Upper lobe of left lung (tissue), 6 donors: ENCODE measurements at regions not wholly inside any gene's neighbourhood (a gene's known extent, or its start where the extent isn't known, plus 50 kb on each side); places are given as distances from the start of the nearest gene placed in this dataset.

Source experiments
- ATAC-seq, 2 donors: fragments of 200-7000 bp; cut with Tn5 transposase; one replicate each; pipeline ENCODE4 v1.9.1; 2022; ENCODE audit warnings: mild to moderate bottlenecking in 2 of 2, moderate library complexity in 2 of 2; ENCODE audit not compliant: low FRiP score in 2 of 2
- DNase-seq, 2 donors: peaks; one replicate each; pipeline ENCODE4 v3.0.0-alpha.2; 2019 to 2020
- H3K27ac ChIP-seq, 4 donors: fragments of 200-600 bp; sonication (generic); one replicate each; pipeline ENCODE4 v1.5.1; 2016 to 2019
- H3K27me3 ChIP-seq, 4 donors: fragments of 200-600 bp; sonication (generic); one replicate each; pipeline ENCODE4 v1.5.1; 2017 to 2019
- H3K36me3 ChIP-seq, 4 donors: fragments of 200-600 bp; sonication (generic); one replicate each; pipeline ENCODE4 v1.5.1; 2016 to 2019
- H3K4me1 ChIP-seq, 4 donors: fragments of 200-600 bp; sonication (generic); one replicate each; pipeline ENCODE4 v1.5.1; 2018 to 2019
- H3K4me3 ChIP-seq, 4 donors: fragments of 200-600 bp; sonication (generic); one replicate each; pipeline ENCODE4 v1.5.1; 2017 to 2019; ENCODE audit warnings: mild to moderate bottlenecking in 2 of 4, moderate library complexity in 1 of 4
- H3K9me3 ChIP-seq, 4 donors: fragments of 200-600 bp; sonication (generic); one replicate each; pipeline ENCODE4 v1.5.1; 2018 to 2019
- EP300 ChIP-seq, 4 donors: sonication (generic); formaldehyde crosslinking; IDR thresholded peaks; one replicate each; pipeline ENCODE4 v1.5.1; 2017; ENCODE audit warnings: antibody characterized with exemption in 4 of 4, control low read depth in 2 of 4
- POLR2A ChIP-seq, 4 donors: fragments of 450-650 bp; IDR thresholded peaks; one replicate each; pipeline ENCODE4 v1.5.1; 2016 to 2017; ENCODE audit warnings: antibody characterized with exemption in 4 of 4, mild to moderate bottlenecking in 2 of 4
- POLR2AphosphoS5 ChIP-seq, 2 donors: sonication (generic); formaldehyde crosslinking; IDR thresholded peaks; one replicate each; pipeline ENCODE4 v1.5.1; 2017; ENCODE audit warnings: antibody characterized with exemption in 2 of 2
- WGBS, 2 donors: methylation state at CpG; one replicate each; pipeline ENCODE4 v1.1.5; 2017 to 2018; 5-methylcytosine and 5-hydroxymethylcytosine counted together
- TF ChIP-seq, protein P1 (sequence below), 6 experiments: fragments of 450-650 bp in 4 of 6; fragments of 200-600 bp in 2 of 6; sonication (generic) in 2 of 6; IDR thresholded peaks; one replicate each; pipeline ENCODE4 v1.5.1; 2016 to 2019; ENCODE audit warnings: antibody characterized with exemption in 6 of 6
- donor health status: DM: no; HTN: no; CAD: no; lungs with moderate emphysema.
- donor health status: DM: no; HTN: yes; CAD: no; lungs with severe emphysema.

DNA sequence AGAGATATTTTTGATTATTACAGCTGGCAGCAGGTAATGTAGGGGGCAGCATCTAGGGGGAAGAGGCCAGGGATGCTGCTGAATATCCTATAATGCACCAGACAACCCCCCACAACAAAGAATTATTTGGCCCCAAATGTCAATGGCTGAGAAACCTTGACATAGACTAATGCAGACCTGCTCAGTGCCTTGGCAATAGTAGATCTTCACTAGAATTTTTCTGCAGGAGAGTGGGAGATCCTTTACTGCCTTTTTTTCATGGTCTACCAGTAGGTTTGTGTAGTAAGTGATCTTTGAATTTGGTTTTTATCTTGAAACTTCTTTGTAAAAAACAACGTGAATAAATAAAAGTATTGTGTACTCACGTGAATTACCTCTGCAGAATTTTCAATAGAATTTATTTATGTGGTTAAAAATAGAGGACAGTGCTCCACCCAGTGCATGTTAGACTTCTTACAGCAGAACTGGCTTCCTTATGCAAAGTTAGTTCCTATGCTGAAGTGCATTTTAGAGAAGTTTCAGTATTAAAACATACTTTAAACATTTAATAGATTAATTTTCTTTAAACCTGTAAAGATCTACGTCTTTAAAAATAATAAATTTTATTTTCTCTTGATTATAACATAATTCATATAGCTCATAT lies 199.6 kb upstream of the HDAC9 start:
- DNase-seq (no peak), ATAC-seq (no peak)
- peaks cover 0 to 2% (median 0%) of the 10 kb centered on the region in 4 donors for H3K27me3 ChIP-seq
- no peak overlapping the region for H3K4me3 ChIP-seq
- H3K36me3 ChIP-seq: no peaks in the 10 kb centered on the region
- no peak overlapping the region for H3K27ac ChIP-seq
- no peaks in the 10 kb centered on the region for H3K4me1 ChIP-seq
- no peak for TF ChIP-seq EP300 (IDR thresholded peaks at IDR 0.05)
- no peak for TF ChIP-seq POLR2A (IDR thresholded peaks at IDR 0.05)
- TF ChIP-seq, protein P1, sequence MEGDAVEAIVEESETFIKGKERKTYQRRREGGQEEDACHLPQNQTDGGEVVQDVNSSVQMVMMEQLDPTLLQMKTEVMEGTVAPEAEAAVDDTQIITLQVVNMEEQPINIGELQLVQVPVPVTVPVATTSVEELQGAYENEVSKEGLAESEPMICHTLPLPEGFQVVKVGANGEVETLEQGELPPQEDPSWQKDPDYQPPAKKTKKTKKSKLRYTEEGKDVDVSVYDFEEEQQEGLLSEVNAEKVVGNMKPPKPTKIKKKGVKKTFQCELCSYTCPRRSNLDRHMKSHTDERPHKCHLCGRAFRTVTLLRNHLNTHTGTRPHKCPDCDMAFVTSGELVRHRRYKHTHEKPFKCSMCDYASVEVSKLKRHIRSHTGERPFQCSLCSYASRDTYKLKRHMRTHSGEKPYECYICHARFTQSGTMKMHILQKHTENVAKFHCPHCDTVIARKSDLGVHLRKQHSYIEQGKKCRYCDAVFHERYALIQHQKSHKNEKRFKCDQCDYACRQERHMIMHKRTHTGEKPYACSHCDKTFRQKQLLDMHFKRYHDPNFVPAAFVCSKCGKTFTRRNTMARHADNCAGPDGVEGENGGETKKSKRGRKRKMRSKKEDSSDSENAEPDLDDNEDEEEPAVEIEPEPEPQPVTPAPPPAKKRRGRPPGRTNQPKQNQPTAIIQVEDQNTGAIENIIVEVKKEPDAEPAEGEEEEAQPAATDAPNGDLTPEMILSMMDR (IDR thresholded peaks at IDR 0.05): no peak
- TF ChIP-seq POLR2AphosphoS5 (IDR thresholded peaks at IDR 0.05): no peak
- 45 to 50% methylated on average over 3 of the region's 3 CpGs for WGBS, 2 donors
- no peaks in the 10 kb centered on the region for H3K9me3 ChIP-seq

DNA sequence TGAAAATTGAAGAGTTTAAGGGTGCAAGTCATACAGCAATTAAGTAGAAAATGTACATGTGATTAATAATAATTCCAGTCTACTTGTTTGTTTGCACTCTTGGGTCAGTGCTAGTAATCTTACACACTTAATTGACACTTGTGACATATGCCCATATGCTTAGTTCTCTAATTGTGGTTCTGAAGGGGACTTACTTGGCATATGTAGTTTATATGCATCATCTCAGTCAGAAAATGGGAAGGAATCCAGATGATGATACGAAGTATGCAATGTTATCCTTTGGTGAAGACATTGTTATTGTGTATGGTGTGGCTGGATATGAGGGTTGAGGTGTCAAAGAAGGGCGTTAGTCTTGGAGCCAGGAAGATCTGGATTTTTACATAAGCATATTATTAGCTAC lies 193.5 kb upstream of the HDAC9 start:
- TF ChIP-seq POLR2AphosphoS5 (IDR thresholded peaks at IDR 0.05): no peak
- no peak for TF ChIP-seq EP300 (IDR thresholded peaks at IDR 0.05)
- TF ChIP-seq, protein P1 (IDR thresholded peaks at IDR 0.05): no peak
- no peak for TF ChIP-seq POLR2A (IDR thresholded peaks at IDR 0.05)
- peaks cover 0 to 2% (median 0%) of the 10 kb centered on the region in 4 donors for H3K27me3 ChIP-seq
- ATAC-seq (no peak), DNase-seq (no peak)
- H3K27ac ChIP-seq: no peak overlapping the region
- 66% methylated on average over 2 of the region's 2 CpGs for WGBS, 2 donors
- H3K9me3 ChIP-seq: no peaks in the 10 kb centered on the region
- no peaks in the 10 kb centered on the region for H3K36me3 ChIP-seq
- no peaks in the 10 kb centered on the region for H3K4me1 ChIP-seq
- no peak overlapping the region for H3K4me3 ChIP-seq

DNA sequence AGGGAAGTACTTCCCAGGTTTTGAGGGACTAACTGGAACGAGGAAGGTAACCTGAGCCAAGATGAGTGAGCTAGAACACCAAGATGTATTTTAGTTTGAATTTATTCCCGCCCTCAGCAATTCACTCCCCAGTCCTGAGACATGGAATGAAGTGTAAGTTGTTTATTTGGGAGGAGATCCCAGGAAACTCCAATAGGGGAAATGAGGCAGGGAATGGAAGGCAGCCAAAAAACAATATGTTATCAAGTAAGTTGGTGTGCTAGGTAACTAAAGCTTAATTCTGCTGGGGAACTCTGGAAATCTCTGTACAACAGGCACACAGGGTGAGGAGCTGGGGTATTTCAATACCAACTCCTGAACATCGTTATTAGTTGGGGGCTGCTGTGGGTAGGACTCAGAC lies 189.7 kb upstream of the HDAC9 start:
- ATAC-seq (no peak), DNase-seq (no peak)
- H3K4me3 ChIP-seq: no peak overlapping the region
- TF ChIP-seq POLR2A (IDR thresholded peaks at IDR 0.05) (no peak), POLR2AphosphoS5 (IDR thresholded peaks at IDR 0.05) (no peak)
- H3K4me1 ChIP-seq: peaks cover 0 to 4% (median 2%) of the 10 kb centered on the region in 4 donors
- H3K9me3 ChIP-seq: no peaks in the 10 kb centered on the region
- no peaks in the 10 kb centered on the region for H3K27me3 ChIP-seq
- WGBS, 2 donors: 59 to 66% methylated on average over 3 of the region's 3 CpGs
- no peak overlapping the region for H3K27ac ChIP-seq
- no peaks in the 10 kb centered on the region for H3K36me3 ChIP-seq

DNA sequence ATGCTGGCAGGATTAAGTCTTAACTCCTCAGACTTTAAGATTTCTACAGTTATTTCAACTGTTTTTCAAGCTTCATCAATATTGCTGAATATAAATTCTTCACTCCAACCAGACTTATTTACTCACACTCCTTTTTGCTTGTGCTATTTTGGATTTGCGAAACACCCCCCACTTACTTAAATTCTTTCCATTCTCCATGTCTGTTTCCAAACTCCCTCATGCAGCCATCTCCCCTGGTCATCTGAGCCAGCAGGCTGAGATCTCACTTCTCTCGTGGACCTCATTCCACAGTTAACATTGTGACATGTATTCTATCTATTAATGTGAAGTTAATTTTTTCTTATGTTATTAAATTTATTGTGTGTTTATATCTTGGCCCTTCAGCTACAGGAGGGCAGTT lies 188.9 kb upstream of the HDAC9 start:
- no peak overlapping the region for H3K4me3 ChIP-seq
- H3K27me3 ChIP-seq: no peaks in the 10 kb centered on the region
- TF ChIP-seq, protein P1 (IDR thresholded peaks at IDR 0.05): no peak
- TF ChIP-seq POLR2A (IDR thresholded peaks at IDR 0.05) (no peak), POLR2AphosphoS5 (IDR thresholded peaks at IDR 0.05) (no peak), EP300 (IDR thresholded peaks at IDR 0.05) (no peak)
- 85 to 88% methylated on average over 2 of the region's 2 CpGs for WGBS, 2 donors
- ATAC-seq (no peak), DNase-seq (no peak)
- no peaks in the 10 kb centered on the region for H3K36me3 ChIP-seq
- H3K9me3 ChIP-seq: no peaks in the 10 kb centered on the region
- H3K27ac ChIP-seq: no peak overlapping the region
- H3K4me1 ChIP-seq: peaks cover 0 to 4% (median 2%) of the 10 kb centered on the region in 4 donors

DNA sequence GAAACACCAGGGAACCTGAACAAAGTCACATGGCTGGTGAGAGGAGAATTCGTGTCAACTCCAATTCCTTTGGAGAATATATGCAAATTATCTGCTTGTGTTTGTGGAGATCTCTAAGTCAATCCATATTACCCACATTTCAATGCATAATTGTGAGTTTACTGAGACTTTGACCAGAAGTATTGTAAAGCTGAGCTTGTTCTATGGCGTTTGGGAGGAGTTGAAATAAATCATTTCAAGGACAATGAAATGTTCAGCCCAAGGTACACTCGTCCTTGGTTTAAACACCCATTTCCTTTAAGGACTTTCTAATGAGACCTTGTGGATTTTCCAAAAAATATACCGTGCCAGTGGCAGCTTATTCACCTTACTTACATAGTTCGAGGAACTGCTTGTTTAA lies 186.6 kb upstream of the HDAC9 start:
- no peak for ATAC-seq
- no peak overlapping the region for H3K4me3 ChIP-seq
- no peak overlapping the region for H3K27ac ChIP-seq
- no peaks in the 10 kb centered on the region for H3K27me3 ChIP-seq
- WGBS, 2 donors: 34% methylated on average over 5 of the region's 5 CpGs
- TF ChIP-seq, protein P1 (IDR thresholded peaks at IDR 0.05): no peak
- TF ChIP-seq EP300 (IDR thresholded peaks at IDR 0.05) (no peak), POLR2A (IDR thresholded peaks at IDR 0.05) (no peak), POLR2AphosphoS5 (IDR thresholded peaks at IDR 0.05) (no peak)
- no peaks in the 10 kb centered on the region for H3K9me3 ChIP-seq
- H3K36me3 ChIP-seq: no peaks in the 10 kb centered on the region
- H3K4me1 ChIP-seq: peaks cover 0 to 9% (median 2%) of the 10 kb centered on the region in 4 donors
- no peak for DNase-seq
